Ascending aorta (tissue), 2 donors: ENCODE measurements at regions not wholly inside any gene's neighbourhood (a gene's known extent, or its start where the extent isn't known, plus 50 kb on each side); places are given as distances from the start of the nearest gene placed in this dataset.

Source experiments
- DNase-seq, 2 donors: peaks; one replicate each; pipeline ENCODE4 v3.0.0-alpha.2; 2019; ENCODE audit warnings: low spot score in 2 of 2
- H3K27ac ChIP-seq, 2 donors: fragments of 200-600 bp; sonication (generic); one replicate each; pipeline ENCODE4 v1.5.1; 2016 to 2017; ENCODE audit warnings: mild to moderate bottlenecking in 1 of 2
- H3K27me3 ChIP-seq: fragments of 200-600 bp; sonication (generic); one replicate; pipeline ENCODE4 v1.5.1; 2017
- H3K36me3 ChIP-seq, 2 donors: fragments of 200-600 bp; sonication (generic); one replicate each; pipeline ENCODE4 v1.5.1; 2016
- H3K4me1 ChIP-seq, 2 donors: fragments of 200-600 bp; sonication (generic); one replicate each; pipeline ENCODE4 v1.5.1; 2016 to 2017; ENCODE audit warnings: mild to moderate bottlenecking in 1 of 2
- H3K4me3 ChIP-seq, 2 donors: fragments of 200-600 bp; sonication (generic); one replicate each; pipeline ENCODE4 v1.5.1; 2016 to 2017; ENCODE audit warnings: mild to moderate bottlenecking in 1 of 2
- H3K9me3 ChIP-seq, 2 donors: fragments of 200-600 bp; sonication (generic); one replicate each; pipeline ENCODE4 v1.5.1; 2016
- CTCF ChIP-seq, 3 experiments: fragments of 200-600 bp in 2 of 3; fragments of 450-650 bp in 1 of 3; sonication (generic) in 2 of 3; IDR thresholded peaks; one replicate each; pipeline ENCODE4 v1.5.1; 2016 to 2019; ENCODE audit warnings: antibody characterized with exemption in 3 of 3, mild to moderate bottlenecking in 1 of 3, moderate library complexity in 1 of 3
- intact Hi-C: fragments of 100-400 bp; cut with DNase I; formaldehyde crosslinking; loops from one replicate; pipeline ENCODE4 v1.15.1; 2023

- peaks cover 0 to 13% of the 10 kb centered on the region in 2 donors for H3K9me3 ChIP-seq
- DNase-seq = no peak
- no peak for TF ChIP-seq CTCF (IDR thresholded peaks at IDR 0.05)
- H3K27me3 ChIP-seq = no peaks in the 10 kb centered on the region
- intact Hi-C loops = no loop called here
- H3K36me3 ChIP-seq = no peaks in the 10 kb centered on the region
- H3K27ac ChIP-seq = no peak overlapping the region
- H3K4me1 ChIP-seq = no peaks in the 10 kb centered on the region
- no peak overlapping the region for H3K4me3 ChIP-seq
Measured at GRCh38 chr4:12679217-12679616, 804.9 kb downstream of the RAB28 start.

GRCh38 chr4:12674184-12674583, 810.0 kb downstream of the RAB28 start:
- TF ChIP-seq CTCF (IDR thresholded peaks at IDR 0.05) = no peak
- Histone ChIP-seq H3K27ac (no peak overlapping the region), H3K36me3 (no peaks in the 10 kb centered on the region), H3K9me3 (peaks cover 0 to 15% of the 10 kb centered on the region in 2 donors), H3K4me3 (no peak overlapping the region), H3K27me3 (no peaks in the 10 kb centered on the region), H3K4me1 (no peaks in the 10 kb centered on the region)
- intact Hi-C loops = no loop called here
- DNase-seq = no peak

GRCh38 chr4:12672303-12672702, 811.8 kb downstream of the RAB28 start:
- no peak for DNase-seq
- no peak for TF ChIP-seq CTCF (IDR thresholded peaks at IDR 0.05)
- no peak overlapping the region for H3K4me3 ChIP-seq
- H3K4me1 ChIP-seq = no peaks in the 10 kb centered on the region
- no peak overlapping the region for H3K27ac ChIP-seq
- no peaks in the 10 kb centered on the region for H3K36me3 ChIP-seq
- intact Hi-C loops = no loop called here
- H3K27me3 ChIP-seq = no peaks in the 10 kb centered on the region
- H3K9me3 ChIP-seq = peaks cover 0 to 15% of the 10 kb centered on the region in 2 donors

GRCh38 chr4:12658146-12658545, 826.0 kb downstream of the RAB28 start:
- Histone ChIP-seq H3K36me3 (no peaks in the 10 kb centered on the region), H3K4me1 (no peaks in the 10 kb centered on the region), H3K9me3 (no peaks in the 10 kb centered on the region), H3K27ac (no peak overlapping the region), H3K4me3 (no peak overlapping the region), H3K27me3 (no peaks in the 10 kb centered on the region)
- intact Hi-C loops = no loop called here
- no peak for TF ChIP-seq CTCF (IDR thresholded peaks at IDR 0.05)
- DNase-seq = no peak

- TF ChIP-seq CTCF (IDR thresholded peaks at IDR 0.05) = no peak
- H3K4me1 ChIP-seq = no peaks in the 10 kb centered on the region
- no peak overlapping the region for H3K27ac ChIP-seq
- no peak overlapping the region for H3K4me3 ChIP-seq
- DNase-seq = no peak
- no peaks in the 10 kb centered on the region for H3K27me3 ChIP-seq
- intact Hi-C loops = no loop called here
- H3K36me3 ChIP-seq = no peaks in the 10 kb centered on the region
- no peaks in the 10 kb centered on the region for H3K9me3 ChIP-seq
Measured at GRCh38 chr4:12651876-12652275, 832.3 kb downstream of the RAB28 start.

- Histone ChIP-seq H3K9me3 (no peaks in the 10 kb centered on the region), H3K4me3 (no peak overlapping the region), H3K27me3 (no peaks in the 10 kb centered on the region), H3K27ac (no peak overlapping the region), H3K4me1 (no peaks in the 10 kb centered on the region), H3K36me3 (no peaks in the 10 kb centered on the region)
- intact Hi-C loops = no loop called here
- no peak for TF ChIP-seq CTCF (IDR thresholded peaks at IDR 0.05)
- DNase-seq = no peak
Measured at GRCh38 chr4:12645732-12646131, 838.4 kb downstream of the RAB28 start.
